IPS DF 6.9 (cell line): ENCODE measurements at regions not wholly inside any gene's neighbourhood (a gene's known extent, or its start where the extent isn't known, plus 50 kb on each side); places are given as distances from the start of the nearest gene placed in this dataset.

ENCODE experiments used
- DNase-seq: peaks from one replicate; pipeline ENCODE4 v3.0.0-alpha.2; 2013; ENCODE audit warnings: low read depth, low spot score
- H3K27ac ChIP-seq: one replicate; pipeline ENCODE4 v1.5.1; 2013; ENCODE audit warnings: low read length, control low read depth
- H3K27me3 ChIP-seq: 2 replicates; pipeline ENCODE4 v1.6.1; 2013; ENCODE audit warnings: mild to moderate bottlenecking, low read length; ENCODE audit not compliant: control insufficient read depth, insufficient read depth
- H3K36me3 ChIP-seq: 2 replicates; pipeline ENCODE4 v1.6.1; 2013; ENCODE audit warnings: low read length; ENCODE audit not compliant: control insufficient read depth, insufficient read depth
- H3K4me1 ChIP-seq: 2 replicates; pipeline ENCODE4 v1.6.1; 2013; ENCODE audit warnings: low read length; ENCODE audit not compliant: control insufficient read depth, insufficient read depth
- H3K4me3 ChIP-seq: 2 replicates; pipeline ENCODE4 v1.5.1; 2013; ENCODE audit warnings: mild to moderate bottlenecking, low read length
- H3K9me3 ChIP-seq: 2 replicates; pipeline ENCODE4 v1.6.1; 2013; ENCODE audit warnings: low read length, inconsistent platforms; ENCODE audit not compliant: control insufficient read depth, insufficient read depth
- WGBS: extraction: QIAGEN DNeasy Blood & Tissue Kit; methylation state at CpG from one replicate; pipeline ENCODE4 v1.1.7; 2013; ENCODE audit warnings: mixed read lengths, missing lambda C conversion rate; ENCODE audit not compliant: insufficient read length, insufficient coverage; 5-methylcytosine and 5-hydroxymethylcytosine counted together

DNA sequence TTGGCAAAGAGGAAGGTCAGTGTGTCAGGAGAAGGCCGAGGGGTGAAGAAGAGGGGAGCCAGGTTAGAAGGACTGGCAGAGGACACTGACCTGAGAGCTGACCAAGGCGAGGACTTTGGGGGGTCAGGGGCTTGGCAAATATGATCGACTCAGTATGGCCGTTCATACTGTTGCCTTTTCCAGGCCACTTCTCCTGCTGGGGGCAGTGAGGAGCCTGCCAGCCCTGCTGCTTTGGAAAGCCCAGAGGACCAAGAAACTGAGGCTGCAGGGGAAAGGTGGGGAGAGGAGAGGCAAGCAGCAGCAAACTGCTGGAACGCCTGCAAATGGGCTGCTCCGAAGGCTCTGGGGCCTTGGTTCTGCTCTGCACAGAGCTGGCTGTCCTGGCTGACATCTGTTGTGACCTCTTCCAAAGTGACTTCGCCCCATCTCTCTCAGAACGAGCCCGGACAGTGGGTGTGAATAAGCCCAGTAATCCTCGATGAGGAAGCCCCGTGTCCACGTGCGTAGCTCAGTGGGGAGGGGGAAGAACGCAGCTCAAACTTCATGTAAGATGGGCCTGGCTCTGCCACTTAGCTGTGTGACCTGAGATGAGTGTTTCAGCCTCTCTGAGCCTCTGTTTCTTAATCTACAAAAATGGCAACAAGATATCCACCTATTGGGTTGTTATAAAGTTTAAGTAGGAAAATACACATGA, 111.3 kb downstream of the SALL1 start:
- DNase-seq: no peak
- Histone ChIP-seq H3K36me3 (no peaks in the 10 kb centered on the region), H3K27ac (no peak overlapping the region), H3K4me3 (no peak overlapping the region), H3K9me3 (no peaks in the 10 kb centered on the region), H3K4me1 (no peaks in the 10 kb centered on the region), H3K27me3 (no peaks in the 10 kb centered on the region)
- WGBS: no CpG with 5 or more reads among the region's 14 CpGs

DNA sequence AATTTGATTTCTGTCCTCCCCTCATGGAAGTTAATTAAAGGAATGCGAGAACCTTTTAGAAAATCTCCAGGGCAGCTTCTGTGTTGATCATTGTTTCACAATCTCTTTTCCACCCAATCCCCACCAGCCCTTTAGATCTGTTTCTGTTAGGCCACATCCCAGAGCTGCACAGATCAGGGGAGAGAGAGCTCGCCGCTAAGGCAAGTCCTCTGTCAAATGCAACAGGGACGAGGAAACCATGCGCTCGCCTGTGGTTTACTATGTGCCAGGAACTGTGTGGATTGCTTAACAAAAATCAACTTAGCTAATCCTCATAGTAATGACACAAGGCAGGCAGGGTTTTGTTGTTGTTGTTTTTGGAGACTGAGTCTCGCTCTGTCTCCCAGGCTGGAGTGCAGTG, 115.4 kb downstream of the SALL1 start:
- no peak for DNase-seq
- Histone ChIP-seq H3K4me3 (no peak overlapping the region), H3K36me3 (no peaks in the 10 kb centered on the region), H3K9me3 (no peaks in the 10 kb centered on the region), H3K27me3 (no peaks in the 10 kb centered on the region), H3K27ac (no peak overlapping the region), H3K4me1 (no peaks in the 10 kb centered on the region)
- no CpG with 5 or more reads among the region's 7 CpGs for WGBS

DNA sequence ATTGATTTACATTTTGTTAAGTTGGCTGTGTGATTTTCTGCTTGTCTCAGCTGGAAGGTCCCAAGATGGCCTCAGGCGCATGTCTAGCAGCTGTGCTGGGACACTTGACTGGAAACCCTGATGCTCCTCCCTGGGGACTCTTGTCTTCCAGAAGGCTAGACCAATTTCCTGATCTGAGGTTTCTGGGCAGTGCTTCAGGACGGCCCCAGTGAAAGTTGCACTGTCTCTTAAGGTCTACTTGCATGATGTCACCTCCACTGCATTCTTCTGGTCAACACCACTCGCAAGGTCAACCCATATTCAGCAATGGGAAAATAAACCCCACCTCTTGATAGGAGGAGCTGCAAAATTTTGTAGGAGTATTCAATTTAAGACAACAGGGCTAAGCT, 116.0 kb downstream of the SALL1 start:
- Histone ChIP-seq H3K9me3 (no peaks in the 10 kb centered on the region), H3K4me1 (no peaks in the 10 kb centered on the region), H3K27me3 (no peaks in the 10 kb centered on the region), H3K36me3 (no peaks in the 10 kb centered on the region), H3K27ac (no peak overlapping the region), H3K4me3 (no peak overlapping the region)
- no peak for DNase-seq
- WGBS: no CpG with 5 or more reads among the region's 3 CpGs

DNA sequence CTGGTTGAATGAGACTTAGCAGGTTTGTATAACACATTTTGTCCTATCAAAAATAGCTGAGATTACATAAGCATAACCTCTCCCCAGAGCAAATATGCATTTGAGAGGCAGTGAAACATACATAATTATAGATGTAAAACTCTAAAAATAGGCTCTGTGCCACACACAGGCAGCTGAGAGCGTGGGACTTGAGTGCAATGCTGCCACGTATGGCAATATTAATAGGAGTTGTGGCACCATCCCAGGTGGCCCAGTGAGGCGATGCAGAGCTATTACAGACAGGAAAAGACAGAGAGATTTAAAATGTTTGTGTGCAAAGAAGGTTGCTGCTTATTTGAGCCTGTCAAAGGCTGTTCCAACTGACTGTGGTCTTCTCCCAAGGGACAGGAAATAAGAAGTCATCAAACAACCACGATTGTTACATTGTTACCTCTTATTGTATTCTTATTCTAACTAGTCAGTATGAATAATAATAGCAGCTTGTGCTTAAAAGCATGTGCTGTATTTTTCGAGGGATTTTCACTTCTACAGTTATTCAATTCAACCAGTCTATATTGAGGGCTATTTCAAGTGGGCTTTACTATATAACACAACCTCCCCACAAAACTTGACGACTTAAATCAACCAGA, 116.5 kb downstream of the SALL1 start:
- H3K4me1 ChIP-seq: no peaks in the 10 kb centered on the region
- H3K9me3 ChIP-seq: no peaks in the 10 kb centered on the region
- no peaks in the 10 kb centered on the region for H3K36me3 ChIP-seq
- H3K4me3 ChIP-seq: no peak overlapping the region
- H3K27ac ChIP-seq: no peak overlapping the region
- no CpG with 5 or more reads among the region's 6 CpGs for WGBS
- no peaks in the 10 kb centered on the region for H3K27me3 ChIP-seq
- no peak for DNase-seq

DNA sequence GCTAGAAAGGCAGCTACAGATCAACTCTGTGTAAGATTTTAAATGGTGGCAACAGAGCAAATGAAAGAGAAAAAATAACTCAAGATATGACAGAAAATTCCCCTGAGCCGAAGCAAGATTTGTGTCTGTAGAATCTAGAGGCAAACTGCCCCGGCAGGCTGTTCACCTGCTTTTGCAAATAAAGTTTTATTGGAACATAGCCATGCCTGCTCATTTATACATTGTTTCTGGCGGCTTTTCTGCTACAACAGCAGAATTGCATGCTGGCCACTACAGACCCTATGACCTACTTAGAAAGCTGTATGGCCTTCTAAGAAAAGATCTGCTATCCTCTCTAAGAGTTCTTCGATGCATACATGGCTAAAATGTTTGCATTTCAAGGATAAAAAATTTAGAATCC, 119.5 kb downstream of the SALL1 start:
- H3K27me3 ChIP-seq: no peaks in the 10 kb centered on the region
- no peak for DNase-seq
- H3K36me3 ChIP-seq: no peaks in the 10 kb centered on the region
- H3K9me3 ChIP-seq: no peaks in the 10 kb centered on the region
- no peak overlapping the region for H3K27ac ChIP-seq
- H3K4me1 ChIP-seq: no peaks in the 10 kb centered on the region
- H3K4me3 ChIP-seq: no peak overlapping the region
- no CpG with 5 or more reads among the region's 4 CpGs for WGBS

DNA sequence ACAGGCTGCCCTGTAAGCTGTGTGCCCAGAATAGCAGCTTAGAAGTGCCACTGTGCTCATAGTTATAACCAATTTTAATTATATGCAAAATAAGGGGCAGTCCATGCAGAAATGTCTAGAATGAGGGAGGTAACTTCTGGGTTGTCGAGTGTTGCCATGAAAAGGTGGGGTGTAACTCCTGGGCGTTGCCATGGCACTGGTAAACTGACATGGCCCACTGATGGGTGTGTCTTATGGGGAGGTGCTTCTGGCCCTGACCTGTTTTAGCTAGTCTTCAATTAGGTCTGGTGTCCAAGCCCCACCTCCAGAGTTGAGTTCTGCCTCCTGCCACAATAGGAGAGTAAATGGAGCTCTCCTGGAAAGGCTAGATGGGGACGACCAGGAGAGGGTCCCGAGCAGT, 120.6 kb downstream of the SALL1 start:
- no peaks in the 10 kb centered on the region; the same call in 1 of the 2 replicates for H3K4me1 ChIP-seq
- H3K27me3 ChIP-seq: no peaks in the 10 kb centered on the region
- no peak overlapping the region for H3K4me3 ChIP-seq
- DNase-seq: no peak
- WGBS: no CpG with 5 or more reads among the region's 4 CpGs
- no peaks in the 10 kb centered on the region for H3K9me3 ChIP-seq
- H3K27ac ChIP-seq: no peak overlapping the region
- no peaks in the 10 kb centered on the region for H3K36me3 ChIP-seq

DNA sequence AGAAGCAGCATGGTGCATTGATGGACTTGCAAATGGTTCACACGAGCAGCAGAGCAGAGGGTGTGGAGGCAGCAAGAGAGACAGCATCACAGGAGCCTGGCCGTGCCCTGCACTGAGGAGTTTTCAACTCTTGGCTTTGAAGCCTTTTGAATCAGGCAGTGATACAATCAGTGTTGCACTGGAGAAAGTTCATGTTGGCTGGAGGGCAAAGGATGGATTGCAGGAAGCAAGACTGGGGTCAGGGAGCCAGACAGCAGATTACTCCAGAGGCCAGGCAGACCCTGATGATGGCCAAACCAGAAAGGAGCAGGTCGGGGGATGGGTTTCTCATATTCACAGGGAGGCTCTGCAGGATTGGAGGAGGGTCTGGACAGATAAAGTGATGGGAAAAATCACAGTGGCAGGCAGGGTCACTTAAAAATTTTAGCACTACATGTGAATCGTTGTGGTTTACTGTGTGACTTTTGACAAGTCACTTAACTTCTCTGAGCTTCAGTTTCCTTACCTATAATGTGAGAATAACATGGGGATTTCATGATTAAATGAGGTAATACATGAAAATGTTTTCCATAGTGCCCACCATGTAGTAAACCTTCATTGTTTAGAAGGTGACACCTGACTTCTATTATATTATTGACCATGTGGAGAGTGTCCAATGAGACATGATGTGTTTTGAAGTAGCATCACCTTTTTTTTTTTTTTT, 125.3 kb downstream of the SALL1 start:
- DNase-seq: no peak

DNA sequence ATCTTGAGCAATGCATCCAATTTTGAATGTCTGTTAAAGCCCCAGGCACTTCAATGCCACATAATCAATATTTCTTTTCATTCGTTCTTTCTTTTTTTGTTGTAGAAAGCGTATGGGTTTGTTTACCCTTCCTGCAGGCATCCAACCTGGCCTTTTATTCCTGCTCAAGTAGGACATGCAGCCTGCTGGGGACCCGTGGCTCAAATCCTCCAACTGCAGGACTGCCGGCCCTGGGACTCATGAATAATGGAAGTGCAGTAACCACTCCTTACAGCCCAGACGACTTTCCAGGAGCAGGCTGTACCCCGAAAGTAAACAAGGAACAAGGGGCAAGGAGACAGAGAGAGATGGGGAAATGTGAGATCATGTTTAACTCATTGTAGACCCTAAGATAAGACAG, 126.4 kb downstream of the SALL1 start:
- Histone ChIP-seq H3K4me3 (no peak overlapping the region), H3K9me3 (no peaks in the 10 kb centered on the region), H3K27me3 (no peaks in the 10 kb centered on the region), H3K36me3 (no peaks in the 10 kb centered on the region), H3K27ac (no peak overlapping the region), H3K4me1 (no peaks in the 10 kb centered on the region; the same call in 1 of the 2 replicates)
- DNase-seq: no peak
- no CpG with 5 or more reads among the region's 6 CpGs for WGBS

More for the DNA sequence above, 125.3 kb downstream of the SALL1 start:
- Histone ChIP-seq H3K36me3 (no peaks in the 10 kb centered on the region), H3K9me3 (no peaks in the 10 kb centered on the region), H3K4me1 (no peaks in the 10 kb centered on the region; the same call in 1 of the 2 replicates), H3K27ac (no peak overlapping the region), H3K4me3 (no peak overlapping the region), H3K27me3 (no peaks in the 10 kb centered on the region)
- WGBS: no CpG with 5 or more reads among the region's 4 CpGs

DNA sequence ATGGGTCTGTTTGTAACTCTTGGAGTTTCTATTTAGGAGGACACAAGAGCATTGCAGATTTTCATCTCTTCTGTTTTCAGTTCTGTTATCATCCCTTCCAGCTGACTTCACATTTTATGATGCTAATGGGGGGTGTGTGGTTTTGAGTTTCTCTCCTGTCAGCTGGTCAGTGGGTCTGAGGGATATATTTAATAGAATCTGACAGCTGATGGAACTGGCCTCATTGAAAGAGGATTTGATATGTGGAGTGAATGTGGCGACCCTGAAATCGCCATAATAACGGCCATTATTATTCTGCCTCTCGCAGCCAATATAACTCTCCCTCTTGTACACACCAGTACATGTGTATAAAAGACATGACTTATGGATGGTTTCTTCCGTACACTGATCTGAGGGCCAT, 128.1 kb downstream of the SALL1 start:
- Histone ChIP-seq H3K4me3 (no peak overlapping the region), H3K27me3 (no peaks in the 10 kb centered on the region), H3K36me3 (no peaks in the 10 kb centered on the region), H3K27ac (no peak overlapping the region), H3K4me1 (no peaks in the 10 kb centered on the region; the same call in 1 of the 2 replicates), H3K9me3 (no peaks in the 10 kb centered on the region)
- no peak for DNase-seq
- no CpG with 5 or more reads among the region's 5 CpGs for WGBS

DNA sequence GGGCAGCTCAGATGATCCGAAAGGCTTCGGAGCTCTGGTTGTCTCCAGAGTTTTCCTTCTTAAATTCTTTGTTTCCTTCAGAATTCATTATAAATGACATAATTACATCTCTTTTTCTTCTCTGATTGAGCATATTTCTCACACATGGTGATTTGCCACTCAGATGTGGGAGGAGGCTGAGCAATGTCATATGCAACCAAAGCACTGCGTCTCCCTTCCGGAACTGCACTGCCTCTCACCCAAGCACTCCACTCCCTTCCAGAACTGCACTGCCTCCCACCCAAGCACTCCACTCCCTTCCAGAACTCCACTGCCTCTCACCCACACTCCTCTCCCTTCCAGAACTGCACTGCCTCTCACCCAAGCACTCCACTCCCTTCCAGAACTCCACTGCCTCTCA, 131.5 kb downstream of the SALL1 start:
- H3K4me1 ChIP-seq: no peaks in the 10 kb centered on the region
- H3K9me3 ChIP-seq: no peaks in the 10 kb centered on the region
- DNase-seq: no peak
- H3K27ac ChIP-seq: no peak overlapping the region
- WGBS: no CpG with 5 or more reads among the region's 4 CpGs
- H3K36me3 ChIP-seq: no peaks in the 10 kb centered on the region
- no peak overlapping the region for H3K4me3 ChIP-seq
- no peaks in the 10 kb centered on the region for H3K27me3 ChIP-seq
